ENCODE measurements at regions not wholly inside any gene's neighbourhood (a gene's known extent, or its start where the extent isn't known, plus 50 kb on each side); places are given as distances from the start of the nearest gene placed in this dataset.

DNA sequence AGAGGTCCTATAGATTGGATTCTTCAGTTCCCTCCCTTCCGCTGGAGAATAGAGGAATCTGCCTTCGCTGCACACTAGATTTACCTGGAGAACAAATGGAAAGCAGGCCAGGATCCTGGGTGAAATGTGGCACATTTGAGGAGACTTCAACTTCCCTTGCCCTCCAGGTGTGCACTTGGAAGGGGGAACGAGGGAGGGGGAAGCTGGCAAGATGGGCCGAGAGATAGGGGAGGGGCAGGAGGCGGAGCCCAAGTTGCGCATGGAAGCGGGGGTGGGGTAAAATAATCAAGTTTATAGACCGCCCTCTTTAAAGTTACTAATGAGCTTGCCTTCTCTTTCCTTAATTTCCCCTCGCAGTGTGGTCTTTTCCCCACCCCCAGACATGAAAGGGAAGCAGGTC, 155.7 kb upstream of the CAMK1G start:
- no peak for TF ChIP-seq CTCF (IDR thresholded peaks at IDR 0.05)
- no peak for TF ChIP-seq POLR2A (IDR thresholded peaks at IDR 0.05)
- no peak for TF ChIP-seq POLR2AphosphoS5 (IDR thresholded peaks at IDR 0.05)
